K562 (cell line): ENCODE measurements at regions not wholly inside any gene's neighbourhood (a gene's known extent, or its start where the extent isn't known, plus 50 kb on each side); places are given as distances from the start of the nearest gene placed in this dataset.

ENCODE experiments used
- ATAC-seq: fragments of 200-7000 bp; cut with Tn5 transposase; 3 replicates; pipeline ENCODE4 v1.9.1; 2020; ENCODE audit warnings: moderate library complexity
- BruUV-seq: library from RNA; stranded (reverse); fragments of 400-500 nt; replicated peaks from 2 replicates; lab custom pipeline; 2021; lab: Mats Ljungman, UMichigan
- CTCF ChIA-PET: fragments of 300-600 bp; formaldehyde crosslinking; extraction: SDS; loops from one replicate; lab custom pipeline; 2021; ENCODE audit warnings: low intra/inter-chr PET ratio; lab: Yijun Ruan, JAX
- POLR2A ChIA-PET: fragments of 300-600, 350-650 bp; sonication (Branson Sonifier 250); formaldehyde crosslinking; extraction: SDS; loops from one replicate; lab custom pipeline; 2021; ENCODE audit warnings: antibody characterized with exemption, inconsistent platforms; lab: Yijun Ruan, JAX
- DNase-seq, 4 experiments: peaks; one replicate each; pipeline versions ENCODE4 v3.0.0 to v3.0.0-alpha.2; 2011 to 2018; ENCODE audit warnings: low spot score in 3 of 4, mixed read lengths in 3 of 4; ENCODE audit errors: extremely low read depth in 1 of 4
- FAIRE-seq: peaks from 2 replicates; lab custom pipeline; 2011; peaks lifted over from hg19 to GRCh38; lab: Jason Lieb, UNC
- H2AFZ ChIP-seq: 2 replicates; pipeline ENCODE4 v1.6.0; 2011; ENCODE audit warnings: low read depth, low read length, control low read depth, inconsistent platforms
- H3K27ac ChIP-seq: fragments of 200-600 bp; 3 replicates; pipeline ENCODE4 v1.8.0; 2011; ENCODE audit warnings: low read depth, mild to moderate bottlenecking, control low read depth, inconsistent platforms, low read length, moderate library complexity, mixed read lengths; ENCODE audit errors: extremely low read depth
- H3K27me3 ChIP-seq, 2 experiments: fragments of 300-600 bp in 1 of 2; 2 replicates in 1 of 2; 3 replicates in 1 of 2; pipeline versions ENCODE4 v1.6.0 to v1.8.0; 2011; ENCODE audit warnings: inconsistent platforms in 2 of 2, low read length in 2 of 2, mild to moderate bottlenecking in 1 of 2, mixed read lengths in 1 of 2, moderate library complexity in 1 of 2; ENCODE audit not compliant: control insufficient read depth in 2 of 2, insufficient read depth in 2 of 2
- H3K36me3 ChIP-seq: fragments of 300-600 bp; 3 replicates; pipeline ENCODE4 v1.8.0; 2011; ENCODE audit warnings: mild to moderate bottlenecking, low read length, inconsistent platforms; ENCODE audit not compliant: control insufficient read depth, insufficient read depth
- H3K4me1 ChIP-seq, 2 experiments: fragments of 200-600 bp in 1 of 2; replicated peaks in 1 of 2; 2 replicates in 1 of 2; 3 replicates in 1 of 2; pipeline versions ENCODE4 v1.5.1 to v1.8.0; 2011; ENCODE audit warnings: inconsistent platforms in 2 of 2, low read length in 2 of 2, mild to moderate bottlenecking in 1 of 2, mixed read lengths in 1 of 2, moderate library complexity in 1 of 2; ENCODE audit not compliant: control insufficient read depth in 2 of 2, insufficient read depth in 2 of 2
- H3K4me2 ChIP-seq: 2 replicates; pipeline ENCODE4 v1.6.1; 2011; ENCODE audit warnings: low read length, control low read depth, inconsistent platforms, mixed read lengths; ENCODE audit not compliant: insufficient read depth
- H3K4me3 ChIP-seq: fragments of 200-600 bp; sonication (generic), shearing (Covaris generic); 2 replicates; pipeline ENCODE4 v1.5.1; 2016; ENCODE audit warnings: control low read depth, inconsistent platforms
- H3K79me2 ChIP-seq: fragments of 200-600 bp; 3 replicates; pipeline ENCODE4 v1.8.0; 2011; ENCODE audit warnings: low read length, inconsistent platforms; ENCODE audit not compliant: control insufficient read depth, insufficient read depth
- H3K9ac ChIP-seq, 2 experiments: 2 replicates each; pipeline versions ENCODE4 v1.6.0 to v1.6.1; 2011; ENCODE audit warnings: low read depth in 2 of 2, low read length in 2 of 2, control low read depth in 1 of 2, inconsistent platforms in 1 of 2, mild to moderate bottlenecking in 1 of 2, mixed read lengths in 1 of 2; ENCODE audit not compliant: insufficient read depth in 1 of 2
- H3K9me1 ChIP-seq: one replicate; pipeline ENCODE4 v1.6.0; 2011; ENCODE audit warnings: inconsistent platforms, mild to moderate bottlenecking, low read length, moderate library complexity; ENCODE audit not compliant: control insufficient read depth, insufficient read depth
- H3K9me3 ChIP-seq: replicated peaks from 2 replicates; pipeline ENCODE4 v1.5.1; 2011; ENCODE audit warnings: low read depth, low read length, inconsistent platforms; ENCODE audit not compliant: control insufficient read depth, insufficient read depth
- H4K20me1 ChIP-seq: replicated peaks from 2 replicates; pipeline ENCODE4 v1.6.1; 2011; ENCODE audit warnings: low read length, inconsistent platforms, mixed read lengths; ENCODE audit not compliant: control insufficient read depth, insufficient read depth
- BRCA1 ChIP-seq, 2 experiments: fragments of 450-650 bp in 1 of 2; sonication (generic) in 1 of 2; formaldehyde crosslinking in 1 of 2; IDR thresholded peaks; 2 replicates each; pipeline versions ENCODE4 v1.5.0 to v1.6.1; 2017 to 2020; ENCODE audit warnings: mild to moderate bottlenecking in 1 of 2, missing genetic modification reagents in 1 of 2
- C11orf30 ChIP-seq: fragments of 450-650 bp; IDR thresholded peaks from 2 replicates; pipeline ENCODE4 v1.6.1; 2016; ENCODE audit warnings: low read depth, mild to moderate bottlenecking
- CREBBP ChIP-seq: IDR thresholded peaks from one replicate; pipeline ENCODE4 v1.6.1; 2012; ENCODE audit warnings: low read depth, mild to moderate bottlenecking, control low read depth, inconsistent platforms, low read length
- CXXC5 ChIP-seq: fragments of 250-450 bp; sonication (Bioruptor Pico); IDR thresholded peaks from 2 replicates; pipeline ENCODE4 v1.8.0; 2022; ENCODE audit warnings: inconsistent platforms, mild to moderate bottlenecking, moderate library complexity
- GABPA ChIP-seq: fragments of 200-800 bp; sonication (Bioruptor generic); conservative IDR thresholded peaks from 2 replicates; pipeline ENCODE4 v1.6.1; 2016; ENCODE audit warnings: low read depth, missing genetic modification characterization, missing compliant biosample characterization
- KLF16 ChIP-seq: IDR thresholded peaks from 2 replicates; pipeline ENCODE4 v1.6.1; 2016; ENCODE audit warnings: antibody characterized with exemption
- MAX ChIP-seq: sonication (generic); formaldehyde crosslinking; IDR thresholded peaks from 2 replicates; pipeline ENCODE4 v1.9.0; 2022; ENCODE audit warnings: mild to moderate bottlenecking, missing genetic modification reagents
- MTA2 ChIP-seq: fragments of 450-650 bp; IDR thresholded peaks from 2 replicates; pipeline ENCODE4 v1.6.1; 2016; ENCODE audit warnings: low read depth
- NFRKB ChIP-seq: fragments of 450-650 bp; IDR thresholded peaks from 2 replicates; pipeline ENCODE4 v1.6.1; 2016; ENCODE audit warnings: low read depth
- POLR2G ChIP-seq: fragments of 200-400 bp; formaldehyde crosslinking; IDR thresholded peaks from 2 replicates; pipeline ENCODE4 v1.6.1; 2017; ENCODE audit warnings: low read depth, mild to moderate bottlenecking, antibody characterized with exemption, low read length, moderate library complexity
- PPARD ChIP-seq: fragments of 250-450 bp; sonication (Bioruptor Pico); IDR thresholded peaks from 2 replicates; pipeline ENCODE4 v1.8.0; 2022; ENCODE audit warnings: inconsistent platforms, mild to moderate bottlenecking, moderate library complexity
- ZBTB17 ChIP-seq: fragments of 450-650 bp; formaldehyde crosslinking; IDR thresholded peaks from 2 replicates; pipeline ENCODE4 v1.4.0; 2020; ENCODE audit warnings: mild to moderate bottlenecking
- ZFP1 ChIP-seq: fragments of 450-650 bp; formaldehyde crosslinking; IDR thresholded peaks from 2 replicates; pipeline ENCODE4 v1.4.0; 2020; ENCODE audit warnings: mild to moderate bottlenecking, mixed read lengths
- ZFPM2 ChIP-seq: fragments of 250-450 bp; sonication (Bioruptor Pico); IDR thresholded peaks from 2 replicates; pipeline ENCODE4 v1.5.1; 2022; ENCODE audit warnings: mild to moderate bottlenecking
- WGBS: fragments of 100-300 bp; shearing (Covaris generic); methylation state at CpG from one replicate; pipeline ENCODE4 v1.1.6; 2016; ENCODE audit warnings: low coverage, mixed read lengths; ENCODE audit not compliant: insufficient coverage; ENCODE audit errors: missing lambda C conversion rate; 5-methylcytosine and 5-hydroxymethylcytosine counted together
- in situ Hi-C: fragments of 300-500 bp; cut with MboI; formaldehyde crosslinking; loops from 4 replicates; pipeline ENCODE4 v1.15.0; 2018; ENCODE audit warnings: inconsistent platforms, mixed read lengths
- intact Hi-C: fragments of 100-400 bp; cut with micrococcal nuclease; formaldehyde crosslinking; loops from 2 replicates; pipeline ENCODE4 v1.14.2; 2022
- TF ChIP-seq, protein P1 (sequence below): sonication (generic); formaldehyde crosslinking; IDR thresholded peaks from 2 replicates; pipeline ENCODE4 v1.5.0; 2020; ENCODE audit warnings: missing genetic modification reagents
- TF ChIP-seq, protein P2 (sequence below): sonication (generic); formaldehyde crosslinking; IDR thresholded peaks from 2 replicates; pipeline ENCODE4 v1.8.0; 2022; ENCODE audit warnings: mild to moderate bottlenecking, missing genetic modification reagents, borderline replicate concordance
- TF ChIP-seq, protein P3 (sequence below): fragments of 250-450 bp; sonication (Bioruptor Pico); IDR thresholded peaks from 2 replicates; pipeline ENCODE4 v1.8.0; 2021; ENCODE audit warnings: borderline replicate concordance, mild to moderate bottlenecking, moderate library complexity; ENCODE audit not compliant: poor library complexity, severe bottlenecking

DNA sequence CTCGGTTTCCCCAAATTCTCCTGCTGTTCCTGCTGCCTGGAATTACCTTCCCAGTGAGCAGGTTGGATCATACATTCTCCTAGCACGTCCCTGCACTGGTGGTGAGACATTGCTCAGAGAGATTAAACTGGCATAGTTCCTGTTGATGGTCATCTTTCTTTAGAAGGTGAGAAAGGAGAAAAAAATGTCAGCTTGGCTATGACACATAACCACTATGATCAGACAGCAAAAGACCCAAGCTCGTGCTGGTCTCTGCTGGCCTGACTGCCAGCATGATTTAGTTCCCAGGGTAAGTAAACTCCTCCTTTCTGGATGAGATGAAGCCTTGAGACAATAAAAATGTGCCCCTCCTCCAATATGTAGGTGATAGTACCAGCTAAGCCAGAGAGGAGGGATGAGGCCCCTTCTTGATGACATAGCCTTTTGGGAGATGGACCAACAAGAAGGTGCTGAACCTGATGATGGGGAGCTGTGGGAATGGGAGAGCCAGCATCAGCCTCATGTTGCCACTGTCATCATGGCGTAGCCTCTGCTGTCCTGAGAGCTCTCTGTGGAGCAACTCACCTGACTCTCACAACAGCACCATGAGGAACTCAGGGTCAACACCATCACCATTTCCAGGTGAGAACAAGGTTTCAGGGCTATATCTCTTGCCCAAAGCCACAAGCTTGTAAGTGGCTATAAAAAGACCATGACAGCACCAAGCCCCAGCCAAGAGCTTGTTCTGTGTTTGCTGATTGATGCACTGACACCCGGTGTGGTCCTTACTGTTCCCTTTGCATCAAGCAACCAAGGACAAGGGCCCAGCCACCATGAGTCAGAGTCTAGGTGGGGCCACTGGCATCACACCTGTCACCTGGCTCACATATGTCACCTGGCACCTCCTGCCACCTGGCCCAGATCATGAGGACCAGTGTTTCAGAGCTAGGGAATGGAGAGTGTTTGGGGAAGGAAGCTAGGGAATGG, 200.0 kb downstream of the MATN1 start:
- in situ Hi-C loops, result no loop called here
- TF ChIP-seq PPARD (CRISPR knock-in tag) (no peak), CXXC5 (CRISPR knock-in tag) (no peak), ZFP1 (CRISPR knock-in tag) (no peak), ZFPM2 (CRISPR knock-in tag) (no peak), NFRKB (no peak), MAX (CRISPR knock-in tag) (no peak), CREBBP (no peak), C11orf30 (no peak), POLR2G (no peak), GABPA (tag) (no peak), BRCA1 (IDR thresholded peaks at IDR 0.05) (no peak), BRCA1 (CRISPR knock-in tag; IDR thresholded peaks at IDR 0.05) (no peak), KLF16 (no peak), MTA2 (no peak), ZBTB17 (no peak)
- TF ChIP-seq, protein P1, sequence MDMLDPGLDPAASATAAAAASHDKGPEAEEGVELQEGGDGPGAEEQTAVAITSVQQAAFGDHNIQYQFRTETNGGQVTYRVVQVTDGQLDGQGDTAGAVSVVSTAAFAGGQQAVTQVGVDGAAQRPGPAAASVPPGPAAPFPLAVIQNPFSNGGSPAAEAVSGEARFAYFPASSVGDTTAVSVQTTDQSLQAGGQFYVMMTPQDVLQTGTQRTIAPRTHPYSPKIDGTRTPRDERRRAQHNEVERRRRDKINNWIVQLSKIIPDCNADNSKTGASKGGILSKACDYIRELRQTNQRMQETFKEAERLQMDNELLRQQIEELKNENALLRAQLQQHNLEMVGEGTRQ (CRISPR knock-in tag), result no peak
- TF ChIP-seq, protein P2, sequence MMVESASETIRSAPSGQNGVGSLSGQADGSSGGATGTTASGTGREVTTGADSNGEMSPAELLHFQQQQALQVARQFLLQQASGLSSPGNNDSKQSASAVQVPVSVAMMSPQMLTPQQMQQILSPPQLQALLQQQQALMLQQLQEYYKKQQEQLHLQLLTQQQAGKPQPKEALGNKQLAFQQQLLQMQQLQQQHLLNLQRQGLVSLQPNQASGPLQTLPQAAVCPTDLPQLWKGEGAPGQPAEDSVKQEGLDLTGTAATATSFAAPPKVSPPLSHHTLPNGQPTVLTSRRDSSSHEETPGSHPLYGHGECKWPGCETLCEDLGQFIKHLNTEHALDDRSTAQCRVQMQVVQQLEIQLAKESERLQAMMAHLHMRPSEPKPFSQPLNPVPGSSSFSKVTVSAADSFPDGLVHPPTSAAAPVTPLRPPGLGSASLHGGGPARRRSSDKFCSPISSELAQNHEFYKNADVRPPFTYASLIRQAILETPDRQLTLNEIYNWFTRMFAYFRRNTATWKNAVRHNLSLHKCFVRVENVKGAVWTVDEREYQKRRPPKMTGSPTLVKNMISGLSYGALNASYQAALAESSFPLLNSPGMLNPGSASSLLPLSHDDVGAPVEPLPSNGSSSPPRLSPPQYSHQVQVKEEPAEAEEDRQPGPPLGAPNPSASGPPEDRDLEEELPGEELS (CRISPR knock-in tag), result no peak
- TF ChIP-seq, protein P3, sequence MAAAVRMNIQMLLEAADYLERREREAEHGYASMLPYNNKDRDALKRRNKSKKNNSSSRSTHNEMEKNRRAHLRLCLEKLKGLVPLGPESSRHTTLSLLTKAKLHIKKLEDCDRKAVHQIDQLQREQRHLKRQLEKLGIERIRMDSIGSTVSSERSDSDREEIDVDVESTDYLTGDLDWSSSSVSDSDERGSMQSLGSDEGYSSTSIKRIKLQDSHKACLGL, result no peak
- POLR2A ChIA-PET, result interaction anchor here (0.6 to 1.0 kb wide), 3 partner anchors 12 to 1018 kb away, joined by 3 to 4 read pairs (median 3); no protein-coding TSS in a partner anchor
- Histone ChIP-seq H4K20me1 (peaks cover 4% of the 10 kb centered on the region; the same call in 1 of the 2 replicates), H3K4me3 (no peak overlapping the region), H3K36me3 (no peaks in the 10 kb centered on the region), H2AFZ (no peak overlapping the region), H3K9me1 (no peaks in the 10 kb centered on the region), H3K9me3 (no peaks in the 10 kb centered on the region), H3K27me3 (peaks cover 0 to 31% of the 10 kb centered on the region in 2 experiments; a peak in 2 of 5 replicates), H3K27ac (no peak overlapping the region), H3K9ac (no peak overlapping the region), H3K4me1 (peaks cover 0 to 6% of the 10 kb centered on the region in 2 experiments; a peak in 2 of 5 replicates), H3K79me2 (no peaks in the 10 kb centered on the region), H3K4me2 (no peak overlapping the region)
- no TSS peak for BruUV-seq
- intact Hi-C loops, result no loop called here
- 2% methylated on average over 5 of the region's 5 CpGs for WGBS
- CTCF ChIA-PET, result no interaction called here
- DNase-seq (no peak), ATAC-seq (no peak), FAIRE-seq (no peak)
